GM19035 (cell line): ENCODE measurements at regions not wholly inside any gene's neighbourhood (a gene's known extent, or its start where the extent isn't known, plus 50 kb on each side); places are given as distances from the start of the nearest gene placed in this dataset.

Source experiments
- ATAC-seq: cut with Tn5 transposase; IDR thresholded peaks from one replicate; pipeline ENCODE4 v1.9.1; 2021; ENCODE audit not compliant: unreplicated experiment

DNA sequence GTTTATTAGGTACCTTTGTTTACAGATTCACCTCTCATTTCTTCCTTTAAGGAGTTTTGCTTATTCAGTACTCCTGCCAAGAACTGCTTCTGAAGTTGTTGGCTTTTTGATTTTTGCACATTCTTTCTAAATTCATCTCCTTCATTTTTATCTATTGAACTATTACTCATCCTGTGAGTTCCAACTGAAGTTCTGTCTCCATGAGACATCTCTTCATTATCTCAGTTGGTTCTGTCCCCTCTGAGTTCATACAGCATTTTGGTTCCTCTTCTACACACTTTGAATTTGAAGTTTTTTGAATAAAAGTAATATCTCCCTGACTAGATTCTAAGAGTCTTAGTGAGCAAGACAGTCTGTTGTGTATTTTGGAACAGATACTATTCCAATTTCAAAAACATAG is 299.7 kb downstream of the OTOL1 start:
- no peak for ATAC-seq

- no peak for ATAC-seq
Observed at GRCh38 chr3:161796780-161797179, 300.2 kb downstream of the OTOL1 start.

DNA sequence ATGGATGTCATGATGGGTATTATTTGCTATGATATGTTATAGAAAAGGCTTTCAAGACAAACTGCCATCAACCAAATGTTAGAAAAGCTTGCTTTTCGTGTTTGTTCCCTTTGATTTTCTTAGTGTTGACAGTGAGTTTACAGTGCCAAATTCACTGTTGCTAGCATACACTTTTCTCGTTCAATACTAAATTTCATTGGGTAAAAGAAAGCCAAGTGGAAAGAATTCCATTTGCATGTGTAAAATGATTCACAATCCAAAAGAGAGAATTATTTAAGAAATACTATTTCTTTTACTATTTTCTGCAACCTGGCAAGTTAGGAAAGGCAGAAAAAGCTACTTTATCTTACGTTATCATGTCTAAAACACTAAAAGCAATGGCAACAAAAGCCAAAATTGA is 301.4 kb downstream of the OTOL1 start:
- no peak for ATAC-seq

DNA sequence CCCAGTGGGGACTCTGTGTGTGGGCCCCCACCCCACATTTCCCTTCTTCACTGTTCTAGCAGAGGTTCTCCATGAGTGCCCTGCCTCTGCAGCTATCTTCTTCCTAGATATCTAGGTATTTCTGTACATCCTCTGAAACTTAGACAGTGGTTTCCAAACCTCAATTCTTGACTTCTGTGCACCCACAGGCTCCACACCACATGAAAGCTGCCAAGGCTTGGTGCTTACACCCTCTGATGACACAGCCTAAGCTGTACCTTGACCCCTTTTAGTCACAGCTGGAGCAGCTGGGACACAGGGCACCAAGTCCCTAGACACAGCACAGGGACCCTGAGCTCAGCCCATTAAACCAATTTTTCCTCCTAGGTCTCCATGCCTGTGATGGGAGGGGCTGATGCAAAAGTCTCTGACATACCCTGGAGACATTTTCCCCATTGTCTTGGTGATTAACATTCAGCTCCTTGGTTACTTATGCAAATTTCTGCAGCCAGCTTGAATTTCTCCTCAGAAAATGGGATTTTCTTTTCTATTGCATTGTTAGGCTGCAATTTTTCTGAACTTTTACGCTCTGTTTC is 304.5 kb downstream of the OTOL1 start:
- no peak for ATAC-seq

DNA sequence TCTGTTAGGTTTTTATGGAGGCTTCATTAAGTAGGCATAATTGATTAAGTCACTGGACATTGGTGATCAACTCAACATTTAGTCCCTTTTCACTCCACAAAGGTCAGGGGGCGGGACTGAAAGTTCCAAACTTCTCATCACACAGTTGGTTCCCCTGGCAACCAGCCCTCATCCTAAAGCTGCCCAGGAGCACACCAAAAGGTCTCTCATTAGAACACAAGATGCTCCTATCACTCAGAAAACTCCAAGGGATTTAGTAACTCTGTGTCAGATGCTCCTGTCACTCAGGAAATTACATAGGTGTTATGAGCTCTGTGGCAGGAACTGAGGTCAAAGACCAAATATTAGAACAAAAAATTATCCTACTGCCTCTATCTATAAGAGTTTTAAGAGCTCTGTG is 321.5 kb downstream of the OTOL1 start:
- ATAC-seq, result no peak

GRCh38 chr3:161821591-161821990 is 325.0 kb downstream of the OTOL1 start:
- ATAC-seq, result no peak

DNA sequence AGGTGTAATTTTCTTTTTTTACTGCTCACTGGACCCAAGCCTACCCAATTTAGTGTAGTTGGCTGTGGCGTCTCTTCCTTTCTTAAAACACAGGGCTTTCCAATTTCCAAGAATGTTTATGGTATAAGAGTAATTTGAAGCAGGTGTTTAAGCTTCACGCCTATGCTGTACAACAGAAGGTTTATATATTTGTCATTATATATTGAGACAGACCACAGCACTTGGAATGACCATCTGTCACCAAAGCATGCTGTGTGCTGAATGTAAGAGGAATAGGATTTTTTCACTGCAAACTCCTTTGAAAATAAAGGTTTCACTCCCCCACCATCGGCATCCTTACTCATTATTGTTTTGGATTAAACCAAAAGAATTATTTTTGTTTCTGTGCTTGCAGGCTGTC is 325.7 kb downstream of the OTOL1 start:
- ATAC-seq, result no peak

DNA sequence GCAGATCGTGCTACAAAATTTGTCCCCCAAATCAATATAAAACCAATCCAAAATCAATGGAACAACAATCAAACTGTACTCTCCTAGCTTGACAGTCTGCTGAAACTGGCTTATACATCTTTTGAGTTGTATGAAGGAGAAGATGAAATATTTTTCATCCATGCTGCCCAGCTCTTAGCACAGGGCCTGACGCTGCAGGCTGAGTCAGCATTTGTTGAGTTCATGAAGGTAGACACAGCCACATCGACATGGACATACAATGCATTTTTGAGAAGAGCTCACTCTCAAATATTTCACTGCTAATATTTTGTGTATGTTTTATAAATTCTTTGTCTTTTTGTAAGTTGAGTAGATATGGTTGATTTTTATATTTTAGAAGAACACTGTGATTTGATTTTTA is 327.3 kb downstream of the OTOL1 start:
- no peak for ATAC-seq

DNA sequence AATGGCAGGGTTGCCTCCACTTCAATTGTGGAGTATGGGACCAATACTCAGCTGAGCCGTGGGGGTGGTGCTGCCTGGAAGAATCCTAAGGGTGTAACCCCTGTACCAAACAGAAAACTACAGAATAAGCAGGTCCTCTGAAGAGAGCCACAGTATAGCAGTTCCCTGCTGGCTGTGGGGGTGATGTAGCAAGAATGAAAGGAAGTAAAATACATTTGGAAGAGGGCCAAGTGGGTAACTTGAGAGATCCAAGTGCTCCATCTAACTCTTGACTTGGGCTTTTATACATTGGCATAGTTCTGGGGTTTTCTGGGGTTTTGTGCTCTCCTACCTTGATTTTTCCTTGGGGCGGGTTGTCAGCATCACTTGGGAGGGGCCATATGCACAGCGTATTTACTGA is 341.4 kb downstream of the OTOL1 start:
- ATAC-seq, result no peak

DNA sequence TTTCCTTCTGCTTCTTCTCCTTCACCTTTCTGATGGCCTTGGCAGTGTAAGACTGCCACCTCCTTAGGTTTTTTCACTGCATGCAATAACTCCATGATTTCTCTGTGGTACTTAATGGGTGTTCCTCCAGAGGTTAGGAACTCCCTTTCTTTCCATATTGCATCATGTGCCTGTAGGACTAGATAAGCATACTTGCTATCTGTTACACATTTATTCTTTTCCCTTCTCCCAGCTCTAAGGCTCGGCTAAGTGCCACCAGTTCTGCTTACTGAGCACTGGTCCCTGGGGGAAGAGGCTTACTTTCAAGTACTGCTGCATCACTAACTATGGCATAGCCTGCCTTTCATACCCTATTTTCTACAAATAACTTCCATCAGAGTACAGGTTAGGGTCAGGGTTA is 351.8 kb downstream of the OTOL1 start:
- no peak for ATAC-seq

DNA sequence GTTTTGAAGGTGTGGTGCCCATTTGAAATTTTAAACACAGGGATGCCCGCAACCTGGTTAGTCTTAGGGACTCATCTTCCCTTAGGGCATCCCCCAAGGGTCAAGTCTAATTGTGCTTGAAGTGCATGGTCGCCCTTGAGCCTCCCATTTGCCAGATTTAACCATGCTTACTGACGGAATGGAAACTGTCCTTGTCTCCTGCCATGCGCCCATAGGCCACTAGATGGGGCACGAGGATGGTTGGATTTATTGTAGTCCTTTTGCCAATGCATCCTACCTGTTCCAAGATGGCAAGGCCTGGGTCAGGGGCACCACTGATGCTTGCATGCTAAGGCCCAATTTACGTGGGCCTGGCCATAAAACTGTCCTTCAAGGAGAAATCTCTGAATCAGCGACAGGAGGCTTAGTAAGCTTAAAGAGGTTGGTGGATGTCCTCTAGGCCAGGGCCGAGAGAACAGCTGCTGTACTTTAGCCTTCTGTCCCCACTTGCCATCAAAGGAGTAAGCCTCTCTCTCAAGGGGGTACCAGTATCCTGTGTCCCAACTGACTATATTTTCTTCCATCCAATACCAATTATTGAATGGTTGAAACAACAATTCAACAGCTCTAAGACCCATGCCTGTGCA is 355.4 kb downstream of the OTOL1 start:
- ATAC-seq, result peak; percentile 88

DNA sequence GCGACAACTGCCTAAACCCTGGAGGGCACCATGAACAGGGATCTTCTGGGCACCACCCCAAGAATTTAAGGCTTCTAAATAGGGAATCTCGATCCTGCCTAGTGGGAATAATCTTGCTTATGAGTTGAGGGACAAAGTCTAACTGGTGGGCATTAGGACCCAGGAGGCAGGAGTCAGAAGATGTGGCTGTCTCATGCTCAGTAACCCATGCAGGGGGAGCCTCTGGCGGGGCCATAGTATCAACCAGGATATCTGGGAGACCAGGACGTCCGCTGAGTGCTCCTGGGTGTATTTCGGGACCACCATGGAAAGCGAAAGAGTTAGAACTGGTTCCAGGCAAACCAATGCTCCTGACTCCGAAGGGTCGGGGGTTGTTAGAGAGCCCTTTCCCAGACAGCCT is 356.1 kb downstream of the OTOL1 start:
- ATAC-seq, result no peak

DNA sequence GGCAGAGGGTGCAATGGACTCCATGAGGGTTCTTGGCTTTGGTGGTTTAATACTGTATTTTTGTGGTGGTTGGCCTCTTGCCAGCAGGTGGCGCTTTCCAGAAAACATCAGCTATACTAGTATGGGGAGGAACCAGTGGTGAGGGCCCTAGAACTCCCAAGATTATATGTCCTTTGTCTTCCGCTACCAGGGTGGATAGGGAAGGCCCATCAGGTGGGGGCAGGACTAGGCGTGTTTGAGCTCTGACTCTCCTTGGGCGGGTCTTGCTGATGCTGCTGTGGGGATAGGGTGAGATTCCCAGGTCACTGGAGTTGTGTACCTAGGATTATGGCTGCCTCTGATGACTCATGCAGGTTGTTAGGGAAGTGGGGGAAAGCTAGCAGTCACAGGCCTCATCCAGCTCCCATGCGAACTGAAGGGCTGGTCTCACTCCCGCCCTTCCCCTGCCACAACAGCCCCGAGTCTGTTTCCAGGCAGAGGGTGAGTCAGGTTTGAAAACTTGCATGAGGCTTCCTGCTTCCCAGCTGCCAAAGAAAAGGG is 357.7 kb downstream of the OTOL1 start:
- peak; percentile 52 for ATAC-seq

DNA sequence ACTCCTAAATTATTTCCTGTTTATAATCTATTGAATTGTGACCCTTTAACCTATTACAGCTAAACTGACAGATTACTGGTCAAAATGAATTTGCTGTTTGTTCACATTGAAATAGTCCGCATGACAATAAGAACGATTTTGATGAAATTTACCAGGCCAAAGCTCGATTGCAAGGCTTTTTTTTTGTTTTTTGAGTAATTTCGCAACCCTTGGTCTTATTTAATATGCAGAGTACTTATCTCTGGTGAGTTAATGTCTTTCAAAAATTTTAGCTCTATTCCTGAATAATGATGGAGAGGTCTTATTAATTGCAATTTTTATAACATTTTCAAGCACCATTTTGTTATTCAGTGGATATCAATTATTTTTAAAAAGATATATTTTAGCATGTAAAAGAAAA is 362.4 kb downstream of the OTOL1 start:
- ATAC-seq, result no peak

DNA sequence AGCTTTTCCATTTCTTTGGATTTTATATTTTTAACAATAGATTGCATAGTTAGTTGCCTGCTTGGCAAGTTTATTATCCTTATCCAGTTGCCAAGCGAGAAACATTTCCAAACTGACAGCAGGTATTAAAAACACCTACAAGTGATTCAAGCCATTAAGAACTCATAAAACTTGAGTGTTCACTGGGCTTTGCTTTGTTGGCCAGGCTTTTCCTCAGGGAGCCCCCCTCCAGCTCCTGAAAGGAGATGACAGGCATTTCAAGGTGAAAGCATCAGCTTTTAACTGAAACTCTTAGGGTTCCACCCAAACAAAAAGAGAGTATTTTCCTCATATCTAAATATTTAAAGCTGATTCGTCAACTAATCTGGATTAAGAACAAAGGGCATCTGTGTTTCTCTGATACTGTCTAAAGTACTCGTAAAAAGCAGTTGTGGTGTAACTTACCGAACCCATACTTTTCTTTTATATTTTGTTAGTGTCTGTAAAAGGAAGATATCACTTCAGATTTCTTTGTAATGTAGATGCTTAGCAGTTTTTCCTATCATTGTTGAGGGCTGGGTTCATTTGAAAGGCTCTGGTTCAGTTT is 363.4 kb downstream of the OTOL1 start:
- ATAC-seq, result no peak

GRCh38 chr3:161863775-161864174 is 367.2 kb downstream of the OTOL1 start:
- ATAC-seq, result no peak

DNA sequence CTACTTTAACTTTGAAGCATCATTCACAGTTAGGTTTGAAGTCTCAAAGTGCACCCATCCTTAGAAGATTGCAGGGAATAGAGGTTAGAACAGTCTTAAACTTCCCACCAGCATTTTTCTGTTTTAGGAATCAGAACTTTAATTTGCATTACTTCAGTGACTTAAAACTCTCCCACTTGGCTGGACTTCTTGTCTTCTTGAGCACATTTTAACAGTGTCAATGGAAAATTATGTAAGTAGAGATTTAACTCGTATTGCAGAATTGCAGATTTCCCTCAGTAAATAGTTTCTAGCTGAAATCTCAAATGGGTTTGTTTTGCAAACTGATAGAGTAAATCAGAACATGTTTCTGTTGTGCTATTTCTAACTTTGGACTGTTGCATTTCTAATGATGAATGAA is 369.6 kb downstream of the OTOL1 start:
- ATAC-seq, result no peak

- ATAC-seq, result no peak
Observed at GRCh38 chr3:161875483-161875882, 378.9 kb downstream of the OTOL1 start.

DNA sequence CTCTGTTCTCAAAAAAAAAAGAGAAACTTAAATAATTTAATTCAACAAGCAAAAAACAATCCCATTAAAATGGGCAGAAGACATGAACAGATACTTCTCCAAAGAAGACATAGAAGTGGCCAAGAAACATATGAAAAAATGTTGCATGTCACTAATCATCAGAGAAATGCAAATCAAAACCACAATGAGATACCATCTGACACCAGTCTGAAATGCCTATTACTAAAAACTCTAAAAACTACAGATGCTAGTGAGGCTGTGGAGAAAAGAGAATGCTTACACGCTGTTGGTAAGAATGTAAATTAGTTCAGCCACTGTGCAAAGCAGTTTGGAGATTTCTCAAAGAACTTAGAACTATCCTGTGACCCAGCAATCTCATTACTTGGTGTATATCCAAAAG is 382.9 kb downstream of the OTOL1 start:
- ATAC-seq, result no peak

DNA sequence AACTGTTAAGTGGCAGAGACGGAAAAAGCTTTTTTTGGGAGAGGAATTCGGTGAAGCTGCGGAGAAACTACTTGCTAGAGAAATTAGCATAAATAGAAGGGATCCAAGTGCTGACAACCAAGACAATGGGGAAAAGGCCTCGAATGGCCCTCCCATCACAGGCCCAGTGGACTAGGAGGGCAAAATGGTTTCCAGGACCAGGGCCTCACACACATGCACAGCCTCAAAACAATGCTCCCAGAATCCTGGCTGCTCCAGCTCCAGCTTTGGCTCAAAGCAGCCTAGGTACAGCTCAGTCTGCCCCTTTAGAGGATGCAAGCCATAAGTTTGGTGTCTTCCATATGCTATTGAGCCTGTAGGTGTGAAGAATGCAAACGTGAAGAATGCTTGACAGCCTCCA is 388.2 kb downstream of the OTOL1 start:
- ATAC-seq, result no peak

DNA sequence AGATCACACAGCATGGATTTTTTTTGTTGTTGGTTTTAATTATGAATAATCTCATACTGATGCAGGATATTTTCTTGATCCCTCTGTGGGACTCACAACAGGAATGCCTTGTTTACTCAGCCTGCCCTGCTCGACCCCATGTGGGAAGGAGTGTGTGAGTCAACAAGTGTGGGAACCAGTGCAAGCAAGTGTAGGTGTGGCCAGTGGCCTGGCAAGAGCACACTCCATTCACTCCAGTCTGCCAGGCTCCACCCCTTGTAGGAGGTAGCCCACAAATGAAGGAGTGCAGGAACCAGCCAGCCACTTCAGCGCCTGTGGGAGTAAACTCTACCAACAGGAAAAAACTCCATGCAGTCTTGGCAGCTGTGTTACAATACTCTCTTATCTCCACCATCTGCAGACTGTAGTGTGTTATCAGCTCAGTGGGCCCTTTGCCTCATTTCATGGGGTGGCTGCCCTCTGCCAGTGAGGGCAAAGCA is 393.6 kb downstream of the OTOL1 start:
- no peak for ATAC-seq

- ATAC-seq, result no peak
Observed at GRCh38 chr3:161893972-161894371, 397.4 kb downstream of the OTOL1 start.

- ATAC-seq, result no peak
Observed at GRCh38 chr3:161894657-161895056, 398.0 kb downstream of the OTOL1 start.
